CD14-positive monocyte (primary cell): ENCODE measurements at regions not wholly inside any gene's neighbourhood (a gene's known extent, or its start where the extent isn't known, plus 50 kb on each side); places are given as distances from the start of the nearest gene placed in this dataset.

Experiments used
- DNase-seq, 3 donors: peaks; one replicate each; pipeline ENCODE4 v3.0.0-alpha.2; 2011 to 2022
- H2AFZ ChIP-seq: 2 replicates; pipeline ENCODE4 v1.6.0; 2012; ENCODE audit warnings: mild to moderate bottlenecking, low read depth, low read length, inconsistent platforms; ENCODE audit not compliant: insufficient read depth, poor library complexity, severe bottlenecking
- H3K27ac ChIP-seq, 2 donors: 1 replicate in 1 of 2; 2 replicates in 1 of 2; pipeline ENCODE4 v1.5.1; 2012 to 2013; ENCODE audit warnings: low read length in 2 of 2, control low read depth in 1 of 2, inconsistent platforms in 1 of 2, low read depth in 1 of 2, mild to moderate bottlenecking in 1 of 2
- H3K27me3 ChIP-seq, 2 donors: one replicate each; pipeline versions ENCODE4 v1.6.0 to v1.6.1; 2011 to 2013; ENCODE audit warnings: low read length in 2 of 2; ENCODE audit not compliant: control insufficient read depth in 2 of 2, insufficient read depth in 2 of 2
- H3K36me3 ChIP-seq, 2 donors: replicated peaks in 1 of 2; 1 replicate in 1 of 2; 2 replicates in 1 of 2; pipeline versions ENCODE4 v1.5.1 to v1.6.1; 2012 to 2013; ENCODE audit warnings: low read length in 2 of 2, control low read depth in 1 of 2, inconsistent platforms in 1 of 2, mild to moderate bottlenecking in 1 of 2; ENCODE audit not compliant: insufficient read depth in 2 of 2, control insufficient read depth in 1 of 2
- H3K4me1 ChIP-seq, 2 donors: 1 replicate in 1 of 2; 2 replicates in 1 of 2; pipeline versions ENCODE4 v1.5.1 to v1.6.1; 2012 to 2013; ENCODE audit warnings: low read length in 2 of 2, control low read depth in 1 of 2, inconsistent platforms in 1 of 2, mild to moderate bottlenecking in 1 of 2, moderate library complexity in 1 of 2; ENCODE audit not compliant: insufficient read depth in 2 of 2, control insufficient read depth in 1 of 2
- H3K4me2 ChIP-seq: replicated peaks from 2 replicates; pipeline ENCODE3; 2012; ENCODE audit warnings: low read length, moderate library complexity, mild to moderate bottlenecking; ENCODE audit not compliant: poor library complexity, severe bottlenecking; ENCODE audit errors: extremely low read depth
- H3K4me3 ChIP-seq, 3 experiments: fragments of 200-600 bp in 1 of 3; sonication (generic) in 1 of 3; replicated peaks in 1 of 3; 1 replicate in 2 of 3; 2 replicates in 1 of 3; pipeline ENCODE4 v1.5.1; 2011 to 2013; ENCODE audit warnings: low read length in 3 of 3, mild to moderate bottlenecking in 3 of 3, control low read depth in 2 of 3, low read depth in 2 of 3, inconsistent platforms in 1 of 3, moderate library complexity in 1 of 3
- H3K79me2 ChIP-seq: 2 replicates; pipeline ENCODE4 v1.6.0; 2012; ENCODE audit warnings: mild to moderate bottlenecking, control low read depth, inconsistent platforms, low read length, moderate library complexity; ENCODE audit not compliant: insufficient read depth
- H3K9ac ChIP-seq: 2 replicates; pipeline ENCODE4 v1.6.0; 2017; ENCODE audit warnings: low read length, mild to moderate bottlenecking; ENCODE audit not compliant: insufficient read depth, poor library complexity, severe bottlenecking
- H3K9me3 ChIP-seq, 2 donors: replicated peaks in 1 of 2; 1 replicate in 1 of 2; 2 replicates in 1 of 2; pipeline versions ENCODE4 v1.5.1 to v1.6.1; 2012 to 2013; ENCODE audit warnings: low read length in 2 of 2, control low read depth in 1 of 2; ENCODE audit not compliant: control insufficient read depth in 1 of 2, insufficient read depth in 1 of 2
- H4K20me1 ChIP-seq: 2 replicates; pipeline ENCODE4 v1.6.0; 2012; ENCODE audit warnings: mild to moderate bottlenecking, low read length, control low read depth, moderate library complexity; ENCODE audit not compliant: insufficient read depth
- H3K27ac Mint-ChIP-seq, 7 donors: one replicate each; pipeline ENCODE4 v1.8.0; 2020; ENCODE audit warnings: mild to moderate bottlenecking in 7 of 7, mixed read lengths in 7 of 7, moderate library complexity in 6 of 7, inconsistent platforms in 2 of 7
- H3K27me3 Mint-ChIP-seq, 3 donors: one replicate each; pipeline ENCODE4 v1.8.0; 2021 to 2022; ENCODE audit warnings: low read depth in 3 of 3, mild to moderate bottlenecking in 3 of 3, mixed read lengths in 3 of 3, moderate library complexity in 3 of 3, inconsistent platforms in 1 of 3
- H3K36me3 Mint-ChIP-seq, 2 donors: one replicate each; pipeline ENCODE4 v1.8.0; 2020; ENCODE audit warnings: mixed read lengths in 2 of 2, inconsistent platforms in 1 of 2, mild to moderate bottlenecking in 1 of 2
- H3K4me1 Mint-ChIP-seq: one replicate; pipeline ENCODE4 v1.8.0; 2020; ENCODE audit warnings: mild to moderate bottlenecking, mixed read lengths
- H3K4me3 Mint-ChIP-seq, 2 donors: one replicate each; pipeline ENCODE4 v1.8.0; 2020; ENCODE audit warnings: mild to moderate bottlenecking in 2 of 2, mixed read lengths in 2 of 2, moderate library complexity in 1 of 2
- H3K9me3 Mint-ChIP-seq, 7 donors: one replicate each; pipeline ENCODE4 v1.8.0; 2020 to 2022; ENCODE audit warnings: mixed read lengths in 7 of 7, mild to moderate bottlenecking in 6 of 7, moderate library complexity in 6 of 7, inconsistent platforms in 2 of 7
- WGBS: methylation state at CpG from one replicate; pipeline ENCODE4 v1.1.5; 2013; ENCODE audit warnings: missing lambda C conversion rate; ENCODE audit not compliant: insufficient coverage; 5-methylcytosine and 5-hydroxymethylcytosine counted together
- intact Hi-C, 2 donors: fragments of 100-400 bp; cut with micrococcal nuclease; formaldehyde crosslinking; loops; one replicate each; pipeline versions ENCODE4 v1.15.0 to v1.15.1; 2023
- TF ChIP-seq, protein P1 (sequence below): fragments of 200-600 bp; IDR thresholded peaks from one replicate; pipeline ENCODE4 v1.8.0; 2022; ENCODE audit warnings: antibody characterized with exemption, mild to moderate bottlenecking

GRCh38 chr7:156578578-156578940, 62.0 kb upstream of the RNF32 start:
- H4K20me1 ChIP-seq: no peaks in the 10 kb centered on the region
- intact Hi-C loops: no loop called here
- H3K9ac ChIP-seq: no peak overlapping the region
- no peak overlapping the region for H3K4me2 ChIP-seq
- no peaks in the 10 kb centered on the region for H3K4me1 Mint-ChIP-seq
- DNase-seq: no peak
- H3K27ac Mint-ChIP-seq: no peak overlapping the region
- no peaks in the 10 kb centered on the region for H3K4me1 ChIP-seq
- H3K4me3 Mint-ChIP-seq: no peak overlapping the region
- WGBS: 96% methylated on average over 23 of the region's 23 CpGs
- H3K9me3 Mint-ChIP-seq: peaks cover 0 to 5% (median 3%) of the 10 kb centered on the region in 7 donors
- peaks cover 0 to 6% (median 2%) of the 10 kb centered on the region in 3 donors for H3K27me3 Mint-ChIP-seq
- H3K27me3 ChIP-seq: no peaks in the 10 kb centered on the region
- H3K9me3 ChIP-seq: no peaks in the 10 kb centered on the region
- no peaks in the 10 kb centered on the region for H3K79me2 ChIP-seq
- H3K36me3 ChIP-seq: no peaks in the 10 kb centered on the region
- H3K36me3 Mint-ChIP-seq: no peaks in the 10 kb centered on the region
- TF ChIP-seq, protein P1, sequence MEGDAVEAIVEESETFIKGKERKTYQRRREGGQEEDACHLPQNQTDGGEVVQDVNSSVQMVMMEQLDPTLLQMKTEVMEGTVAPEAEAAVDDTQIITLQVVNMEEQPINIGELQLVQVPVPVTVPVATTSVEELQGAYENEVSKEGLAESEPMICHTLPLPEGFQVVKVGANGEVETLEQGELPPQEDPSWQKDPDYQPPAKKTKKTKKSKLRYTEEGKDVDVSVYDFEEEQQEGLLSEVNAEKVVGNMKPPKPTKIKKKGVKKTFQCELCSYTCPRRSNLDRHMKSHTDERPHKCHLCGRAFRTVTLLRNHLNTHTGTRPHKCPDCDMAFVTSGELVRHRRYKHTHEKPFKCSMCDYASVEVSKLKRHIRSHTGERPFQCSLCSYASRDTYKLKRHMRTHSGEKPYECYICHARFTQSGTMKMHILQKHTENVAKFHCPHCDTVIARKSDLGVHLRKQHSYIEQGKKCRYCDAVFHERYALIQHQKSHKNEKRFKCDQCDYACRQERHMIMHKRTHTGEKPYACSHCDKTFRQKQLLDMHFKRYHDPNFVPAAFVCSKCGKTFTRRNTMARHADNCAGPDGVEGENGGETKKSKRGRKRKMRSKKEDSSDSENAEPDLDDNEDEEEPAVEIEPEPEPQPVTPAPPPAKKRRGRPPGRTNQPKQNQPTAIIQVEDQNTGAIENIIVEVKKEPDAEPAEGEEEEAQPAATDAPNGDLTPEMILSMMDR: no peak
- H2AFZ ChIP-seq: no peak overlapping the region
- no peak overlapping the region for H3K4me3 ChIP-seq
- H3K27ac ChIP-seq: no peak overlapping the region

DNA sequence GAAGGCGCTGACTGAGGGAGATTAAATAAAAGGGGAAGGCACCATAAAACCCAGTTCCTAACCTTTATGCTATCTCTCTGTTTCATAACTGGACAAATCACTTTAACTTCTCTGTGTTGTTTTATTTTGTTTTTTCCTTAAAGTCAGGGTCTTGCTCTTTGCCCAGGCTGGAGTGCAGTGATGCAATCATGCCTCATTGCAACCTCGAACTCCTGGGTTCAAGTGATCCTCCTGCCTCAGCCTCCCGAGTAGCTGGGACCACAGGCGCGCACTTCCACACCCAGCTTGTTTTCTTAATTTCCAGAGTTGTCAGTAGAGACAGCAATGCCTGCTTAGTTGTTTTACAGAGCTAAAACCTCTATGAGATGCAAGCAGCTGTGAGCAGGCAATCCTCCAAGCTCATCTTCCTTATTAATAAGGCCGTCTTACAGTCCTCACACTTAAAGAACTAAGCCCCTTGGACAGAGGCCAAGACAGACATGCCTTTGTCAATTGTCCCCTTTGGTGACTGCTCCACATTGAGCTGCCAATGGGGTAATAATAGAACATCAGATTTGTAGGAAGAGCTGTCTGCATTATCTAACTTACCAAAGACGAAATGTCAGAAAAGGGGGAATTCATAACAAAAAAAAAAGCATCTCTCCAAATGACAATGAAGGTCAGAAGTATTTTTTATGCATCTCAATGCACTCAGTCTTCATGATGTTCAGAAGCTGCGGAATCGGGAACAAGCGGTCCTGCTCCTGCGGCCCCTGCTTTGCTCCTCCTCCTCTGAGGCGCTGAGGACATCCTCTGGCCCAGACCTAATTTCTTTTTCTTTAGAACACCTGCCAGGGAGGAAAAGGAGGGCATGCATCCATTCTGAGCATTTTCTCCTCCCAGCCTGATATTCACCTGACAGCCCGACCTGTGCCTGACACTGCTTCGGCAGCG, 62.7 kb upstream of the RNF32 start:
- no peak overlapping the region for H3K4me3 Mint-ChIP-seq

More for the DNA sequence above, 62.7 kb upstream of the RNF32 start:
- H3K4me1 ChIP-seq: no peaks in the 10 kb centered on the region
- H3K79me2 ChIP-seq: no peaks in the 10 kb centered on the region
- H3K4me3 ChIP-seq: no peak overlapping the region
- Mint-ChIP-seq H3K4me1 (no peaks in the 10 kb centered on the region), H3K9me3 (peaks cover 0 to 4% (median 3%) of the 10 kb centered on the region in 7 donors), H3K27ac (no peak overlapping the region), H3K36me3 (no peaks in the 10 kb centered on the region), H3K27me3 (peaks cover 0 to 6% (median 2%) of the 10 kb centered on the region in 3 donors)
- H3K27me3 ChIP-seq: no peaks in the 10 kb centered on the region
- H3K9me3 ChIP-seq: no peaks in the 10 kb centered on the region
- H3K9ac ChIP-seq: no peak overlapping the region
- TF ChIP-seq, protein P1: no peak
- H2AFZ ChIP-seq: no peak overlapping the region
- no peaks in the 10 kb centered on the region for H3K36me3 ChIP-seq
- intact Hi-C loops: no loop called here
- no peak for DNase-seq
- no peak overlapping the region for H3K4me2 ChIP-seq
- no peak overlapping the region for H3K27ac ChIP-seq
- WGBS: 92% methylated on average over 11 of the region's 15 CpGs
- no peaks in the 10 kb centered on the region for H4K20me1 ChIP-seq
